Hippocampal formation (tissue), 2 donors: ENCODE measurements at regions not wholly inside any gene's neighbourhood (a gene's known extent, or its start where the extent isn't known, plus 50 kb on each side); places are given as distances from the start of the nearest gene placed in this dataset.
"Not testable (repeated sequence)": the region's sequence is repeated elsewhere in the genome, so short reads cannot be mapped to it uniquely, and the experiment has no call there.

ENCODE experiments used
- DNase-seq, 2 donors: peaks; one replicate each; lab custom pipeline; 2025; lab: John Stamatoyannopoulos, UW

DNA sequence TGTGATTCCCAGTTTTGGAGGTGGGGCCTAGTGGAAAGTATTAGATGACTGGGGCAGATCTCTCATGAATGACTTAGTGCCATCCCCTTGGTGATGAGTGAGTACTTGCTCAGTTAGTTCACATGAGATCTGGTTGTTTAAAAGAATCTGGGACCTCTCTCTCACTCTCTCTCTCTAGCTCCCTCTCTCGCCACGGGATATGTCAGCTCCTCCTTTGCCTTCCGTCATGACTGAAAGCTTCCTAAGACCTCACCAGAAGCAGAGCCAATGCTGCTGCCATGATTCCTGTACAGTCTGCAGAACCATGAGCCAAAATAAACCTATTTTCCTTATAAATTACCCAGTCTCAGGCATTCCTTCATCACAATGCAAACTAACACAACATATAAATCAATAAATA is 176.7 kb downstream of the PRELID2 start:
- DNase-seq: no peak

DNA sequence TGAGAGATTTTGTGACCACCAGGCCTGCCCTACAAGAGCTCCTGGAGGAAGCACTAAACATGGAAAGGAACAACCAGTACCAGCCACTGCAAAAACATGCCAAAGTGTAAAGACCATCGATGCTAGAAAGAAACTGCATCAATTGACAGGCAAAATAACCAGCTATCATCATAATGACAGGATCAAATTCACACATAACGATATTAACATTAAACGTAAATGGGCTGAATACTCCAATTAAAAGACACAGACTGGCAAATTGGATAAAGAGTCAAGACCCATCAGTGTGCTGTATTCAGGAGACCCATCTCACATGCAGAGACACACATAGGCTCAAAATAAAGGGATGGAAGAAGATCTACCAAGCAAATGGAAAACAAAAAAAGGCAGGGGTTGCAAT is 182.4 kb downstream of the PRELID2 start:
- DNase-seq: not testable (repeated sequence)

DNA sequence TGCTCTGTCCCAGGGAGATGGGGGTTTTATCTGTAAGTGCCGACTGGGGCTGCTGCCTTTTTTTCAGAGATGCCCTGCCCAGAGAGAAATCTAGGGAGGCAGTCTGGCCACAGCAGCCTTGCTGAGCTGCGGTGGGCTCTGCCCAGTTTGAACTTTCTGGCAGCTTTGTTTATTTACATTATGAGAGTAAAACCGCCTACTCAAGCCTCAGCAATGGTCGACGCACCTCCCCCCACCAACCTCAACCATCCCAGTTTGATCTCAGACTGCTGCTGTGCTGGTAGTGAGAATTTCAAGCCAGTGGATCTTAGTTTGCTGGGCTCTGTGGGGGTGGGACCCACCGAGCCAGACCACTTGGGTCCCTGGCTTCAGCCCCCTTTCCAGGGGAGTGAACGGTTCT is 188.0 kb downstream of the PRELID2 start:
- DNase-seq: not testable (repeated sequence)

DNA sequence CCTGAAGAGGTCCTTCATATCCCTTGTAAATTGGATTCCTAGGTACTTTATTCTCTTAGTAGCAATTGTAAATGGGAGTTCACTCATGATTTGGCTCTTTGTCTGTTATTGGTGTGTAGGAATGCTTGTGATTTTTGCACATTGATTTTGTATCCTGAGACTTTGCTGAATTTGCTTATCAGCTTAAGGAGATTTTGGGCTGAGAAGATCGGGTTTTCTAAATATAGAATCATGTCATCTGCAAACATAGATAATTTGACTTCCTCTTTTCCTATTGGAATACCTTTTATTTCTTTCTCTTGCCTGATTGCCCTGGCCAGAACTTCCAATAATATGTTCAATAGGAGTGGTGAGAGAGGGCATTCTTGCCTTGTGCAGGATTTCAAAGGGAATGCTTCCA is 191.9 kb downstream of the PRELID2 start:
- DNase-seq: not testable (repeated sequence)

DNA sequence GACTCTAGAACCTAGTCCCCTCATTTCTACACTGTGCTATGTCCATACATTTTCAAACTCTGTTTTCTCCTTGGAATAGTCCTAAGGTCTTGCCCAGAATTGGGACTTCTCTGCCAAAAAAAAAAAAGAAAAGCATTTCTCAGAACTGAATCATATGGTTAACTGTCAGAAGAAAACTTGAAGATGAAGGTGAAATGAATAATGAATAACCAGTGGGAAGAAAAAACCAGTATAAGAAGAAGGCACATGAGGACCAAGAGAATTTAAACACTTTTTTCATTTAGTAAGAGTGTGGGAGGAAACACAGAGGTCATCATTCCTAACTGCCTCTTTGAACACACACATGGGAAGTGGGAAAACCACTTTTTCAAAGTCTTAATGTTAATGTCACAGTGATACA is 197.7 kb downstream of the PRELID2 start:
- no peak for DNase-seq

DNA sequence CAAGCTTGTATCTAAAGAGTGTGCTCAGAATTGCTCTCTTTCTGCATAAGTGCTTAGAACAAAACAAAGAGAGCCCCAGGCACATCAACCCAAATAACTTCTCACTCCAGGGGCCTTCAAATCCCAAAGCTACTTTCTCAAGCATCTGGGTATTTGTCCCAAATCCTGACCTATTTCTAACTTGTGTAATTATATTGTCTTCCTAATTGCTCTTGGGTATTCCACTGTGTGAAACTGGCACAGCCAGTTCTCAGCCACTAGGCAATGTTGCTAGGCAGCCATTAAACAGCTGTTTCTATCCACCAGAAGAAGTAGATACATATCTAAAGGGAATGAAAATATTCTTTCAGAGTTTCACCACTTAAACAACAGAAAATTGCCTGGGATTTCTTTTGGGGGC is 198.8 kb downstream of the PRELID2 start:
- no peak for DNase-seq

DNA sequence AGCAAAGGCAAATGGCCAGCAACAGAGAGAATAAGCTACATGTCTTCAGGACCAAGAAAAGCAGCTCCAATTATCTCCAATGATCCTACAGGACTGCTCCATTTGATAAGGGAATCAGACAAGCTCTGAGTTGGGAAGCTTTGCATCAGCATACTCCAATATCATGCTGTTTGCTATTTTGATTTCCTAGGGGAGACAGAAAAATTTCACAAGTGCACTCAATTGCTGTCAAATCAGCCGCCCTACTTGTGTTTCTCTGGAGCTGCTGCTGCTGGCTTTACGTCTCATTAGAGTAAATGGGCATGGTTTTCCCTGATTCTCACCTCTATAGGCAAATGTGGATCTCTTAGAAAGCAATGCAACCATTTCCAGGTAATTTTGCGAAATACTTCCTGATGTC is 201.7 kb downstream of the PRELID2 start:
- DNase-seq: no peak

DNA sequence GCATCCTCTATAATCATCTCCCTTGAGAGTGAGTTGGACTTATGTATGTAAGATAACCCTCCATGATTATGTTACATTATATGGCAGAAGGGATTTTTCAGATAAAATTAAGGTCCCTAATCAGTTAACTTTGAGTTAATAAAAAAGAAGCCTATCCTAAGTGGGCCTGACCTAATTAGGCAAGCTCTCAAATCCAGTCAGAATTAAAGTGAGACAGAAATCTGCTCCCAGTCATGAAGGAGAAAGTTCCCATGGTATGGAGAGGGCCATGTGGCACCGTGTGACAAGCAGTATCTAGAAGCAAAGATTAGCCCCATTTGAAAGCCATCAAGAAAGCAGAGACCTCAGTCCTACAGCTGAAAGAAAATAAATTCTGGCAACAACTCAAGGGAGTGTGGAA is 202.4 kb downstream of the PRELID2 start:
- DNase-seq: no peak

DNA sequence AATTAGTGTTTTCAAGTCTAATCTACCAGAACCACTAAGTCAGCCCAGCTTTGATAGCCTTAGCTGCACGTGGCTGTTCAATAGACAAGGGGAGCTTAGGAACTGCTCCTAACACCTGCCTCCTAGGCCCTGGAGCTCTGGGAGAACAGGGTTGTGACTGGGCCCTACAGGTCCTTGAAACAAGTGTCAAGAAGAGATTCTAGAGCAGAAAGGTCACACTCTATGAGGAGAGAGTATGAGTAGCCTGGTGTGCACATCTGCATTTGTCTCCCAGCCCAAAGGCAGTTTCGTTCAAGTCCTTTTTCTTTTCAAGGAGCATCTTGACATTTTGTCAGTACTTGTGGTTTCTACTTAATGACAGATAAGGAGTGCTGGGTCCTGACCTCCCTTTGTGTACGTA is 206.1 kb downstream of the PRELID2 start:
- no peak for DNase-seq

DNA sequence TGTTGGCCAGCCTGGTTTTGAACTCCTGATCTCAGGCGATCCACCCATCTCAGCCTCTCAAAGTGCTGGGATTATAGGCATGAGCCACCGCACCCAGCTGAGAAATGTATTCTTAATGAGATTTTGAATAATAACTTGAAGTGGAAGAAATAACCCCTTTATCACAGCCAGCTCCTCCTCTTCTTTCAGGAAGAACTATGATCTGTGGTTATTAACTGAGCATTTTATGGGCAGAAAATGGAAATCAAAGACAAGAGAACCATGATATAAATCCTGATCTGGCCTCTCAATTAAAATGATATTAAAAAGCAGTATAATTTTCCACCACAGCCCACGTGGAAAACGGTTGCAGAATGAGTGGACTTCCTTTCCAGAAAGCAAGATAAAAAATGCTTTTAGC is 206.6 kb downstream of the PRELID2 start:
- no peak for DNase-seq

DNA sequence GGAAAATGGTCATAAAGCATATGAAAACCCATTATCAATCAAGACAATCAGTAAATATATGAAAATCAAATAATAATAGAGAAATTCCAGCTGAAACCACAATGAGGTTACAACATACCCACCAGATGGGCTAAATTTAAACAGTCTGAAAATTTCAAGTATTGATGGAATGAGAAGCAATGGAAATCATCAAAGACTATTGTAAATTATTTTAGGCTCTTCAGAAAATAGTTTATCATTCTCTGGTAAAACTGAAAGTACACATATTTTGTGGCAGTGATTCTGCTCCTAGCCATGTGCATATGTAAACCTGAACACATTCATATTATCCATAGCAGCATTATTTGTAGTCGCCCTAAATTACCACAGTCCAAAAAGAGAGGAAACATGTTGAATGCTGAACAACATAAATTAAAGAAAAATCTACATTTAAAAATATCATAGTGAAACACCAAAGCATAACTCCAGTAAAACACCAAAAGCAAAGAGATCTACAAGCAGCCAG is 215.3 kb downstream of the PRELID2 start:
- no peak for DNase-seq

DNA sequence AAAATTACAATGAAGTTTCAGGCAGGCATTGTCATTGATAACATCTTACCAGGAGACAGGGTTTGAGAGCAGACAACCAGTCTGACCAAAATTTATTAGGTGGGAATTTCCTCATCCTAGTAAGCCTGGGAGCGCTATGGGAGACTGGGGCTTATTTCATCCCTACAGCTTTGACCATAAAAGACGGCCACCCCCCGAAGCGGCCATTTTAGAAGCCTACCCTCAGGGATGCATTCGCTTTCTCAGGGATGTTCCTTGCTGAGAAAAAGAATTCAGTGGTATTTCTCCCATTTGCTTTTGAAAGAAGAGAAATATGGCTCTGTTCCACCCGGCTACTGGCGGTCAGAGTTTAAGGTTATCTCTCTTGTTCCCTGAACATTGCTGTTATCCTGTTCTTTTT is 218.4 kb downstream of the PRELID2 start:
- DNase-seq: not testable (repeated sequence)

DNA sequence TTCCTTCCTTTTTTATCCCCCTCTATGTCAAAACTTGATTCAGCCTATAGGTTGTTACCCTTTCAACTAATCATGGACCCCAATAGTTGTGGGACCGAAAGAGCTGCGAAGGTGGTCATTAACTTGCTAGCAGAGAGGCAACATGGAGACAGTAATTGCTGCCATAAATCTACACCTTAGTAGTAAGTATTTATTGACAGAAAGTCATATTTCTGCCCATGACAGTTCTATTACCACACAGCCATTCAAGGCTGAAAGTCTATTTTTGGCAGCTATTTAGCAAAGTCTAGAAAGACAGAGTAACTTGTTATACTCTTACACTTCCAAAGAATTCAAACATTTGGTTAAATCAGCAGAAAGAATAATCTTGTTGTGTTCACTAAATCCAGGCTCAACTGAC is 236.2 kb downstream of the PRELID2 start:
- no peak for DNase-seq

DNA sequence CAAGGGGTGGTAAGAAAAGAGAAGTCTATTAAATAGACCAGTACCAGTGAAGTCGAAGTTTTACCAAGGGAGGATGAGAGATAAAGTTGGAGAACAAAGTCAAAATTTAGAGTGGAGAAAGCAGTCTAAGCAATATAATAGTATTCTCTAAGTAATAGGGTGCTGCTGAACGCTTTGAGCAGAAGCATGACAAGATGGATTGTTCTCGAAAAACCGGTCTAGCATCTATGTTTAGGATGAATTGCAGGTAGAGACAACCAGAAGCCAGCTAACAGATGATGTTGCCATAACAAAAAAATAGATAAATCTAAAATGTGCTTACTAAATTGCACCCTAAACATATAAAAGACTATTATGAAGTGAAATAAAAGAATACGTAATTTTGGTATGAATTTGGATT is 237.0 kb downstream of the PRELID2 start:
- DNase-seq: no peak

DNA sequence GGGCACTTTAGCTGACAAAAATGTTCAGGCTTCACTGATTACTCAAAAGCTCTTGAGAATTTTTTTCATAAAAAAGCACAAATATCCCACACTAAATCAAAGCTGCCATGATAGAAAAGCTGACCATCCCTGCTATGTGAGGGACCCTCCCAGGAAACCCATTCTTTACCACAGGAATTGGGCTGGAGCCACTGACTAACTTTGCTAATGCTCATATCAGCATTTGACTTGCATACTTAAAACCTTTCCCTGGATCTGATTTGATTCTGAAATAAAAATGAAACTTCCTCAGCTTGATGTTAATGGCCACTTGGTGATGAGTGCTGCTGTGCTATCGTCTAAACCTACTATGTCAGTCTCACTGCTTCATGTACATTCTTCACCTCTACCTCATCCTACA is 243.6 kb downstream of the PRELID2 start:
- DNase-seq: no peak

DNA sequence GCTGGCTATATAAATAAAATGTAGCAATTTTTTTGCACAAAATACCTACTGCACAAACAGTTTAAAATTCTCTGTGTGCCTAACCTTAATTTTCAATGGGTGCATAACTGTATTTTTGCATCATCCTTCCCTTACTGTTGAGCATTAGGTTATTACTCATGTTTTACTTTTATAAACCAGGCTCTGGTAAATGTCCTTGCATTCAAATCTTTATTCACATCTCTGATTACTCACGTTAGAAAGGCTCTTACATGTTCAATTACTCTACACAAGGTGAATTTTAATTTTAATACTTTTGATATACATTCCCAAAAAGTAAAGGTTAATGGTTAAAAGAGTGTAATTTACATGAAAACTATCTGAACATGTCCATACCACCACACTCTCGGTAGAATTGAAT is 246.1 kb downstream of the PRELID2 start:
- no peak for DNase-seq

DNA sequence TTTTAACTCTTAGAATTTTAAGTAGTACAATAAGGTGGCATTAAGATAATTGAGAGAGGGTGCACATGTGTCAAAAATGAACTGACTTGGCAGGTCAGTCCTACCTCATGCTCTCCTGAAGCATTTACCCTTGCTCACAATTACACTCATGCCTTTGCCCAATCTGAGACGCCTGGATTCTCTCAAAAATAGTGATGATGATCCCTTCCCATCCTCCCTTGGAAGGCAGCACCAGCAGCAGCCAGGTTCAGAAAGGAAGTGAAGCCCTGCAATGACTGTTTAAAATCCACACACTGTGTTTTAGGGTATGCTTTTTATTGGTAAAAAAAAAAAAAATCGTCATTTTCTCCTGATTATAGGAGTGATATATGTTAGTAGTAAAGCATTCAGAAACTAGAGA is 246.6 kb downstream of the PRELID2 start:
- no peak for DNase-seq

DNA sequence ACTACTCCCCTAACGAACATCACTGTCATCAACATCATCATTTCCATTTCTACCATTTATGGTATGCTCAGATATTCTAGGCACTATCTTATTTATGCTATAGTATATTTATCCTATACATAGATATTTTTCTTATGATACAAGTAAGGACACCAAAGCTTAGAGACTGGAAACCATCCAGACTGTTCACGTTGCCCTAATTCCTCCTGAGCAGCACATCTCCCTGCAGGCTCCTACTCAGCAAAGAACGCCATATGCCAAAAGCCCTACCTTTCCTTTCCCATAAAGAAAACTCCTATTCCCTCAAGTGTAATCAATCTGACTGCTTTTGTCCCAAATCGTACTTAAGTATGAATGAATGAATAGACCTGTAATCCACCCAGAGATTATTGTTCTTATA is 247.0 kb downstream of the PRELID2 start:
- no peak for DNase-seq

DNA sequence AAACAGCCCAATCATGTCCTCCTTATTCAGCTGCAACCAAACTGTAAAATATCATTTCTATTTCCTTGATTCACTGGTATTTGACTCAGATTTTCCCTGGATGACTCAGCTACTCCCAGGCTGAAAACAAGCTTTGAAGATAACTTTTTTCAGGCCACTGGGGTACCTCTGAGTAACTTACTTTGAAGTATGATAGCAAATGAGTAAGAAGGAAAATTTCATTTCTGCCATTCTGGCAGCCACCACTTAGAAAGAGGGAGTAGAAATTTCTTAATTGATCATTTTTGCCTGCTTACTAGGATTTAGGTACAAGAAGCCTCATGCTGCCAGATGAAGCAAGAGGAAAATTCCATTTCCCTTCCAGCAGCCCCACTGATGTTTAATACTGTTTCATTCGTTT is 247.4 kb downstream of the PRELID2 start:
- no peak for DNase-seq

DNA sequence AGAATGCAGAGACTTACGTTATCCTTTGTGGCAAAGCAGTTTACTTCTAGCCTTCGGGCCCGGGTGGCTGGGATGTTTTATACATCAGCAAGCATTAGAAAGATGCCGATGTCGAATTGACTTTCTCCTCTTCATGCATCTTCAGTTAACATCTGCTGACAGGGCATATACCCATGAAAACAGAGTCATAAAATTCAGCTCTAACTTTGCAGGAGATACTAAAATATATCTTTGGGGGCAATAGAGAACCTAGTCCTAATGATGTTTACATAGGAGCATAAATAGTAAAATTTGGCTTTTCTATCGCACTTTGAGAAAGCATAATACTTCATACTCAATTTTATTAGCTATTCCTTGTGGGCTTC is 247.9 kb downstream of the PRELID2 start:
- no peak for DNase-seq

DNA sequence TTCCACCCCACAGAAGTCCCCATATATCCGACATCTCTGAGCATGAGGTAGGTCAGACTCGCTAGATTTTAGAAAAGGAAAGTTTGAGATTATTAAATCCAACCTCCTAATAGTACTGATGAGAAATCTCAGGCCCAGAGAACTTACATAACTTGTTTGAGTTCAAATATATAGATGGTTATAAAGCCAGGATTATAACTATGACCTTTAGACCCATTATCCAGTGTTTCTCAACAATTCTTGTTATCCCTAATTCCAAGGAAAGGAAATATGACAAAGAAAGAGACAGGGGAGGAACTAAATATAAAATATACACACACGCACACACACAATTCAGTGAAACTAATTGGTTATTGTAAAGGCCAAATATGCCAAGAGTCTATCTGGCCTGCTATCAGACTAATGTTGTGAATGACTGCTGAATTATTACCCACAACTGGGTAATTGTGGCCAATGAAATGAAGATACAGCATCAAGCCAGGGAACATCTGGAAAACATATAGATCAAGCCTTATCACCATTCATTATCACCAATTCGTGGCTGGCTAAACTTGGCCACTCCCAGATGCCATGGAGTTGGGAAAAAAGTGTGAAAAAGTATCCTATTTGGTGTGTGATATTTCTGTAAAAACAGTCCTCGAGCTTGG is 248.4 kb downstream of the PRELID2 start:
- DNase-seq: no peak

DNA sequence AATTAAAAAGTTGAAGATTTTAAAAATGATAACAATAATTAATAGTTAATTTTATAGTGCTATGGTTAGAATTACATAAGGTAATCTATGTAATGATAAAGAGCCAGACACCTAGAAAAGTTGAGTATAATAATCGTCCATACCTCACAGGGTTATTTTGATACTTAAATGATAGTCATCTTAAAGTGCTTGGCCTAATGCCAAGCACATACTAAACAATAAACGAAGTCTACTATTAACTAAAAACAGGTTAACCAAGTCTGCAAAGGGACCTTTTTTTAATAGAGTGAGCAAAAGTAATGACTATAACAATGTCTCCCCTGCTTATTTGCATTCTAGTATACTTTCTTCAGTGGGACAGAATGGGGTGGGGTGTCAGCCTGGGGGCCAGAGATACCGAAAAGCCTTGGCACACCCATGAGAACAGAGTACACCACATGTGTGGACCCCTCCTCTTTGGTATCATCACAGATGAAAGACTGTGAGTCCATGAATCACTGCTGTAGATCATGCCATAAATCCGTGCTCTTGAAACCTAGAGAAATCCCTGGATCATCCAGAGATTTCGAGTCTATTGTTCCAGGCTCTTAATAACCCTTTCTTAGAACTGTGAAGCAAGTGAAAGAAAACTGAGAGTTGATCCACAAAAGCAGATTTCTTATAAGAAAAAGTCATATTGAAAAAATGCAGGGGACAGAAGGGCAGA is 249.5 kb downstream of the PRELID2 start:
- DNase-seq: no peak

DNA sequence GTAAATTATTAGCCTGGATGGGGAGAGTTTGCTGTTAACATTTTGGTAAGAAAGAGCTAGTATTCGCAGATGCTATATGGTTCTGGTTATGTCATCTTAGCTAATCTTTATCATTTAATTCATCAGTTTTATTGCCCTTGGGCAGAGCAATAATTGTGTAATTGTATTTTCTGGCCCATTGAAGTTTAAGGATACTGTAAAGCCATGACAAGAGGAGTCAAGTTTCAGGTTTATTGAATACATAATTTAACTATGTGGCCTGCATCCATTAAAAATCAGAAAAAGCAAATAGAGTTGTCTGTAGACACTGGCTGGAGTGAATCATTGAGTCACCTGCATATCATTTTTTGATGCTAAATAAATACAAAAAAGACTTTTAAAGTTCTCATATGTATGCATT is 255.8 kb downstream of the PRELID2 start:
- DNase-seq: no peak
